H1 (cell line): ENCODE measurements at regions not wholly inside any gene's neighbourhood (a gene's known extent, or its start where the extent isn't known, plus 50 kb on each side); places are given as distances from the start of the nearest gene placed in this dataset.

Experiments used
- CTCF ChIA-PET: fragments of 300-600 bp; sonication (Branson Sonifier 250); formaldehyde crosslinking; loops from one replicate; lab custom pipeline; 2021; ENCODE audit not compliant: partially characterized antibody; lab: Charles Lee
- POLR2A ChIA-PET: fragments of 300-600 bp; sonication (Branson Sonifier 250); formaldehyde crosslinking; loops from one replicate; lab custom pipeline; 2021; ENCODE audit warnings: inconsistent platforms; ENCODE audit not compliant: partially characterized antibody; lab: Charles Lee
- DNase-seq, 2 experiments: peaks; one replicate each; pipeline versions ENCODE4 v3.0.0 to v3.0.0-alpha.2; 2010 to 2022; ENCODE audit warnings: low spot score in 2 of 2, low read depth in 1 of 2, mixed read lengths in 1 of 2
- FAIRE-seq: peaks from 2 replicates; lab custom pipeline; 2011; peaks lifted over from hg19 to GRCh38; lab: Jason Lieb, UNC
- H2AFZ ChIP-seq: 2 replicates; pipeline ENCODE4 v1.8.1; 2012; ENCODE audit warnings: low read length, inconsistent platforms
- H2AK5ac ChIP-seq: 2 replicates; pipeline ENCODE4 v1.6.1; 2013; ENCODE audit warnings: low read depth, low read length
- H2BK120ac ChIP-seq: replicated peaks from 2 replicates; pipeline ENCODE3; 2013; ENCODE audit warnings: low read depth, low read length, inconsistent platforms
- H2BK12ac ChIP-seq: 2 replicates; pipeline ENCODE4 v1.6.1; 2013; ENCODE audit warnings: low read depth, low read length
- H2BK15ac ChIP-seq: 2 replicates; pipeline ENCODE4 v1.6.1; 2013; ENCODE audit warnings: low read length
- H2BK20ac ChIP-seq: 2 replicates; pipeline ENCODE4 v1.6.1; 2013; ENCODE audit warnings: low read length
- H2BK5ac ChIP-seq: 2 replicates; pipeline ENCODE4 v1.6.1; 2013; ENCODE audit warnings: low read depth, low read length
- H3K14ac ChIP-seq: 2 replicates; pipeline ENCODE4 v1.6.1; 2013; ENCODE audit warnings: inconsistent platforms; ENCODE audit not compliant: insufficient read length
- H3K18ac ChIP-seq: 2 replicates; pipeline ENCODE4 v1.6.1; 2013; ENCODE audit warnings: low read length; ENCODE audit errors: extremely low read depth
- H3K23ac ChIP-seq: 2 replicates; pipeline ENCODE4 v1.6.1; 2013; ENCODE audit warnings: inconsistent platforms; ENCODE audit not compliant: insufficient read length
- H3K23me2 ChIP-seq: 2 replicates; pipeline ENCODE4 v1.6.1; 2013; ENCODE audit warnings: low read depth, low read length
- H3K27ac ChIP-seq: 2 replicates; pipeline ENCODE4 v1.6.1; 2011; ENCODE audit warnings: low read depth, low read length, inconsistent platforms
- H3K27me3 ChIP-seq, 4 experiments: replicated peaks in 1 of 4; 1 replicate in 1 of 4; 2 replicates in 3 of 4; pipeline versions ENCODE4 v1.6.1 to v1.8.1; 2011 to 2013; ENCODE audit warnings: low read length in 3 of 4, mild to moderate bottlenecking in 3 of 4, inconsistent platforms in 2 of 4, mixed read lengths in 2 of 4, moderate library complexity in 1 of 4; ENCODE audit not compliant: control insufficient read depth in 3 of 4, insufficient read depth in 3 of 4; ENCODE audit errors: extremely low read depth in 1 of 4
- H3K36me3 ChIP-seq, 4 experiments: 2 replicates each; pipeline versions ENCODE4 v1.6.1 to v1.8.1; 2011 to 2013; ENCODE audit warnings: mild to moderate bottlenecking in 4 of 4, low read length in 3 of 4, moderate library complexity in 2 of 4, control low read depth in 1 of 4, inconsistent platforms in 1 of 4; ENCODE audit not compliant: insufficient read depth in 4 of 4, control insufficient read depth in 2 of 4
- H3K4ac ChIP-seq: replicated peaks from 2 replicates; pipeline ENCODE3; 2013; ENCODE audit warnings: low read length, low read depth, mixed read lengths, inconsistent platforms; ENCODE audit not compliant: insufficient read length
- H3K4me1 ChIP-seq, 4 experiments: replicated peaks in 1 of 4; 1 replicate in 1 of 4; 2 replicates in 3 of 4; pipeline versions ENCODE4 v1.6.1 to v1.8.1; 2011 to 2013; ENCODE audit warnings: low read length in 3 of 4, inconsistent platforms in 2 of 4, mixed read lengths in 1 of 4; ENCODE audit not compliant: insufficient read depth in 4 of 4, control insufficient read depth in 3 of 4
- H3K4me2 ChIP-seq, 2 experiments: 2 replicates each; pipeline versions ENCODE4 v1.6.1 to v1.8.1; 2011 to 2013; ENCODE audit warnings: low read depth in 2 of 2, low read length in 2 of 2, control low read depth in 1 of 2, inconsistent platforms in 1 of 2, mild to moderate bottlenecking in 1 of 2; ENCODE audit not compliant: insufficient read depth in 1 of 2
- H3K4me3 ChIP-seq, 4 experiments: fragments of 200-600, 300-600 bp in 1 of 4; sonication (generic), shearing (Covaris generic), sonication (Bioruptor Twin) in 1 of 4; 2 replicates each; pipeline versions ENCODE4 v1.5.1 to v1.8.1; 2011 to 2016; ENCODE audit warnings: low read length in 4 of 4, low read depth in 3 of 4, control low read depth in 2 of 4, inconsistent platforms in 2 of 4, mild to moderate bottlenecking in 2 of 4, mixed read lengths in 1 of 4, moderate library complexity in 1 of 4; ENCODE audit not compliant: insufficient read depth in 2 of 4; ENCODE audit errors: extremely low read depth in 1 of 4
- H3K56ac ChIP-seq: replicated peaks from 2 replicates; pipeline ENCODE3; 2013; ENCODE audit warnings: low read depth, mild to moderate bottlenecking, mixed read lengths, low read length, inconsistent platforms; ENCODE audit not compliant: insufficient read length
- H3K79me1 ChIP-seq: 2 replicates; pipeline ENCODE4 v1.6.1; 2013; ENCODE audit warnings: low read depth, low read length, control low read depth
- H3K79me2 ChIP-seq, 2 experiments: 2 replicates each; pipeline versions ENCODE4 v1.6.1 to v1.8.1; 2012 to 2013; ENCODE audit warnings: low read length in 2 of 2, mild to moderate bottlenecking in 2 of 2, inconsistent platforms in 1 of 2; ENCODE audit not compliant: insufficient read depth in 2 of 2, control insufficient read depth in 1 of 2
- H3K9ac ChIP-seq, 4 experiments: replicated peaks in 1 of 4; 1 replicate in 1 of 4; 2 replicates in 3 of 4; pipeline versions ENCODE4 v1.6.1 to v1.8.1; 2011 to 2013; ENCODE audit warnings: low read depth in 3 of 4, low read length in 3 of 4, control low read depth in 2 of 4, mild to moderate bottlenecking in 2 of 4, moderate library complexity in 2 of 4, inconsistent platforms in 1 of 4; ENCODE audit errors: extremely low read depth in 1 of 4
- H3K9me3 ChIP-seq, 2 experiments: 2 replicates each; pipeline versions ENCODE4 v1.6.1 to v1.8.1; 2012 to 2013; ENCODE audit warnings: mild to moderate bottlenecking in 2 of 2, moderate library complexity in 2 of 2, control low read depth in 1 of 2, inconsistent platforms in 1 of 2, low read depth in 1 of 2, low read length in 1 of 2, mixed read lengths in 1 of 2; ENCODE audit not compliant: insufficient read depth in 2 of 2
- H4K20me1 ChIP-seq, 2 experiments: replicated peaks in 1 of 2; 2 replicates each; pipeline versions ENCODE3 to v1.8.1; 2011 to 2013; ENCODE audit warnings: inconsistent platforms in 2 of 2, low read length in 2 of 2, mild to moderate bottlenecking in 1 of 2; ENCODE audit not compliant: insufficient read depth in 2 of 2, control insufficient read depth in 1 of 2
- H4K5ac ChIP-seq: 2 replicates; pipeline ENCODE4 v1.6.1; 2013; ENCODE audit warnings: low read length, low read depth, mixed read lengths, inconsistent platforms; ENCODE audit not compliant: insufficient read length
- H4K8ac ChIP-seq: 2 replicates; pipeline ENCODE4 v1.8.0; 2013; ENCODE audit warnings: mild to moderate bottlenecking, moderate library complexity, low read length, inconsistent platforms; ENCODE audit not compliant: insufficient read depth; ENCODE audit errors: extremely low read depth
- H4K91ac ChIP-seq: replicated peaks from 2 replicates; pipeline ENCODE3; 2013; ENCODE audit warnings: low read length, mixed read lengths, inconsistent platforms; ENCODE audit not compliant: insufficient read length
- EGR1 ChIP-seq: IDR thresholded peaks from 2 replicates; pipeline ENCODE4 v1.6.1; 2011; ENCODE audit warnings: low read depth, low read length, borderline replicate concordance
- SP1 ChIP-seq: IDR thresholded peaks from 2 replicates; pipeline ENCODE4 v1.6.1; 2011; ENCODE audit warnings: low read depth, low read length
- TCF12 ChIP-seq: IDR thresholded peaks from 2 replicates; pipeline ENCODE4 v1.6.1; 2011; ENCODE audit warnings: low read depth, mild to moderate bottlenecking, low read length
- WGBS, 2 experiments: shearing (Covaris generic) in 1 of 2; methylation state at CpG; one replicate each; pipeline versions ENCODE4 v1.1.6 to v1.1.7; 2013 to 2015; ENCODE audit warnings: low lambda C conversion rate in 2 of 2, mixed read lengths in 2 of 2, inconsistent platforms in 1 of 2, low coverage in 1 of 2, missing lambda C conversion rate in 1 of 2; ENCODE audit not compliant: insufficient replicate concordance in 2 of 2, insufficient coverage in 1 of 2, insufficient read length in 1 of 2; ENCODE audit errors: extremely low coverage in 1 of 2, missing lambda C conversion rate in 1 of 2; 5-methylcytosine and 5-hydroxymethylcytosine counted together

DNA sequence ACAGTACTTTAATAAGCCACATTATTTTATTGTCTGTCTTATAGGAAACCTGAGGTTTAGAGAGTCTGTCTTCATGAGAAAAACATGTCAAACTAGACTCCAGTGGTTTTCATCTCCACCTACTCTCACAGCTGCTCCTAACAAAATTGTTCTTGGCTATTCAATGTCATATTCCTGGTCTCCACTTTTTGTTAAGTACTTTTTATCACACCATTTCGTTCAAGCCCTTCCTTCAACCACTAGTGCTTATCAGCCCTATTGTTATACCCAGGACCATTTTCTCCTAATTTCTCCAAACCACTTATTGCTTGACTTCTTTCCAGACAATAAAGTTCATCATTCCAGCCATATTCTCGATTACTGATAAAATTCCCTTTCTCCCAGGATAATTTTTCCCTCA lies 1674.3 kb upstream of the AGA start:
- Histone ChIP-seq H3K4ac (no peak overlapping the region), H2BK12ac (no peak overlapping the region), H3K79me1 (no peaks in the 10 kb centered on the region), H2AFZ (no peak overlapping the region), H3K27me3 (no peaks in the 10 kb centered on the region), H3K56ac (no peak overlapping the region), H3K4me2 (no peak overlapping the region), H3K23me2 (no peaks in the 10 kb centered on the region), H4K5ac (no peak overlapping the region), H3K23ac (no peak overlapping the region), H3K4me1 (peaks cover 0 to 4% (median 1%) of the 10 kb centered on the region in 4 experiments; a peak in 1 of 7 replicates), H3K14ac (no peak overlapping the region), H2BK5ac (no peak overlapping the region), H3K27ac (no peak overlapping the region), H4K8ac (no peak overlapping the region), H3K9ac (no peak overlapping the region), H2AK5ac (no peak overlapping the region), H2BK20ac (no peak overlapping the region), H4K20me1 (no peaks in the 10 kb centered on the region), H3K18ac (no peak overlapping the region), H3K4me3 (no peak overlapping the region), H4K91ac (no peak overlapping the region), H3K79me2 (no peaks in the 10 kb centered on the region), H2BK120ac (no peak overlapping the region)
- WGBS, 2 experiments = 78% methylated on average over 2 of the region's 2 CpGs; no CpG with 5 or more reads in 1 of the 2 experiments
- CTCF ChIA-PET = no interaction called here
- no peak for FAIRE-seq
- no peak for DNase-seq
- TF ChIP-seq EGR1 = no peak
- no peak for TF ChIP-seq SP1
- TF ChIP-seq TCF12 = no peak
- TF ChIP-seq, all 59 proteins: peak for 0
- POLR2A ChIA-PET = no interaction called here
- no peaks in the 10 kb centered on the region for H3K36me3 ChIP-seq
- H2BK15ac ChIP-seq = no peak overlapping the region
- H3K9me3 ChIP-seq = no peaks in the 10 kb centered on the region
